ENCODE measurements at regions not wholly inside any gene's neighbourhood (a gene's known extent, or its start where the extent isn't known, plus 50 kb on each side); places are given as distances from the start of the nearest gene placed in this dataset.
"Not testable (repeated sequence)": the region's sequence is repeated elsewhere in the genome, so short reads cannot be mapped to it uniquely, and the experiment has no call there.

- Histone ChIP-seq H3K9me3 (ENCODE audit: low read depth) (no peaks in the 10 kb centered on the region), H3K4me3 (no peak overlapping the region), H4K20me1 (ENCODE audit: low read depth) (no peaks in the 10 kb centered on the region), H3K4me1 (peaks cover 19% of the 10 kb centered on the region), H3K27ac (no peak overlapping the region), H3K79me2 (ENCODE audit: low read depth) (no peaks in the 10 kb centered on the region), H3K36me3 (no peaks in the 10 kb centered on the region), H3K9ac (no peak overlapping the region), H2AFZ (replicated peaks) (no peak overlapping the region), H3F3A (ENCODE audit: low read depth) (peaks cover 7% of the 10 kb centered on the region), H3K27me3 (no peaks in the 10 kb centered on the region), H3K4me2 (peak overlapping the region; percentile 37)
- peaks cover 9% of the 10 kb centered on the region for H3K9me3 Mint-ChIP-seq
- no peaks in the 10 kb centered on the region for H3K4me1 Mint-ChIP-seq
- H3K36me3 Mint-ChIP-seq = no peaks in the 10 kb centered on the region
- DNase-seq (ENCODE audit: low spot score) = peak; percentile 62
- no peak overlapping the region for H3K4me3 Mint-ChIP-seq
- TF ChIP-seq CTCF (IDR thresholded peaks at IDR 0.05) (no peak), EZH2phosphoT487 (IDR thresholded peaks at IDR 0.05) (no peak), EZH2 (IDR thresholded peaks at IDR 0.05) (no peak)
- peaks cover 2% of the 10 kb centered on the region for H3K27me3 Mint-ChIP-seq (ENCODE audit: insufficient read depth, low read depth)
- H3K27ac Mint-ChIP-seq = no peak overlapping the region
These were observed 533.5 kb upstream of the COBL start for GRCh38 chr7:51850126-51850525.

- no peaks in the 10 kb centered on the region for H3K79me2 ChIP-seq (ENCODE audit: low read depth)
- no peak overlapping the region for H3K4me2 ChIP-seq
- no peak overlapping the region for H3K27ac Mint-ChIP-seq
- H3K4me1 Mint-ChIP-seq = no peaks in the 10 kb centered on the region
- peak; percentile 65 for DNase-seq (ENCODE audit: low spot score)
- H3K27me3 Mint-ChIP-seq (ENCODE audit: insufficient read depth, low read depth) = peaks cover 2% of the 10 kb centered on the region
- H3K27ac ChIP-seq = no peak overlapping the region
- no peaks in the 10 kb centered on the region for H3K36me3 Mint-ChIP-seq
- no peaks in the 10 kb centered on the region for H3K9me3 ChIP-seq (ENCODE audit: low read depth)
- H2AFZ ChIP-seq (replicated peaks) = no peak overlapping the region
- H4K20me1 ChIP-seq (ENCODE audit: low read depth) = no peaks in the 10 kb centered on the region
- H3K4me1 ChIP-seq = peaks cover 19% of the 10 kb centered on the region
- no peak overlapping the region for H3K4me3 Mint-ChIP-seq
- H3K4me3 ChIP-seq = no peak overlapping the region
- no peaks in the 10 kb centered on the region for H3K36me3 ChIP-seq
- peaks cover 7% of the 10 kb centered on the region for H3F3A ChIP-seq (ENCODE audit: low read depth)
- H3K9me3 Mint-ChIP-seq = peaks cover 9% of the 10 kb centered on the region
- no peak for TF ChIP-seq CTCF (IDR thresholded peaks at IDR 0.05)
- TF ChIP-seq EZH2phosphoT487 (IDR thresholded peaks at IDR 0.05) = no peak
- no peak for TF ChIP-seq EZH2 (IDR thresholded peaks at IDR 0.05)
- no peak overlapping the region for H3K9ac ChIP-seq
- H3K27me3 ChIP-seq = no peaks in the 10 kb centered on the region
These were observed 531.0 kb upstream of the COBL start for GRCh38 chr7:51847461-51848134.

- H3K27ac Mint-ChIP-seq; H3K4me2 ChIP-seq; H3K4me1 ChIP-seq; H3K36me3 Mint-ChIP-seq; H3F3A ChIP-seq (ENCODE audit: low read depth); H3K4me3 ChIP-seq; H3K27ac ChIP-seq; H3K27me3 ChIP-seq; H3K79me2 ChIP-seq (ENCODE audit: low read depth); H3K9ac ChIP-seq; DNase-seq (ENCODE audit: low spot score); H4K20me1 ChIP-seq (ENCODE audit: low read depth); H3K9me3 ChIP-seq (ENCODE audit: low read depth); H3K27me3 Mint-ChIP-seq (ENCODE audit: insufficient read depth, low read depth); H3K4me1 Mint-ChIP-seq; H3K36me3 ChIP-seq; H3K4me3 Mint-ChIP-seq; H2AFZ ChIP-seq (replicated peaks): not testable (repeated sequence)
- peaks cover 19% of the 10 kb centered on the region for H3K9me3 Mint-ChIP-seq
These were observed 522.5 kb upstream of the COBL start for GRCh38 chr7:51839130-51839529.

- H3K36me3 ChIP-seq = peaks cover 3% of the 10 kb centered on the region
- H3K9me3 Mint-ChIP-seq = peaks cover 30% of the 10 kb centered on the region
- H3K27me3 ChIP-seq = no peaks in the 10 kb centered on the region
- no peaks in the 10 kb centered on the region for H3K9me3 ChIP-seq (ENCODE audit: low read depth)
- no peaks in the 10 kb centered on the region for H3F3A ChIP-seq (ENCODE audit: low read depth)
- H3K9ac ChIP-seq = no peak overlapping the region
- DNase-seq (ENCODE audit: low spot score) = no peak
- no peak overlapping the region for H3K4me3 Mint-ChIP-seq
- no peaks in the 10 kb centered on the region for H4K20me1 ChIP-seq (ENCODE audit: low read depth)
- H3K27me3 Mint-ChIP-seq (ENCODE audit: insufficient read depth, low read depth) = peaks cover 3% of the 10 kb centered on the region
- peaks cover 14% of the 10 kb centered on the region for H3K4me1 Mint-ChIP-seq
- no peaks in the 10 kb centered on the region for H3K79me2 ChIP-seq (ENCODE audit: low read depth)
- H3K36me3 Mint-ChIP-seq = peaks cover 3% of the 10 kb centered on the region
- no peak overlapping the region for H3K4me2 ChIP-seq
- H3K27ac Mint-ChIP-seq = no peak overlapping the region
- TF ChIP-seq EZH2 (IDR thresholded peaks at IDR 0.05) (no peak), CTCF (IDR thresholded peaks at IDR 0.05) (no peak), EZH2phosphoT487 (IDR thresholded peaks at IDR 0.05) (no peak)
- no peak overlapping the region for H3K4me3 ChIP-seq
- H3K4me1 ChIP-seq = no peaks in the 10 kb centered on the region
- no peak overlapping the region for H3K27ac ChIP-seq
- H2AFZ ChIP-seq (replicated peaks) = no peak overlapping the region
These were observed 511.0 kb upstream of the COBL start for GRCh38 chr7:51827631-51828030.

Measured in neural progenitor cell (in vitro differentiated cells).